SK-N-SH treated with all-trans-retinoic acid at 6 μM for 48 hours (cell line): ENCODE measurements at regions not wholly inside any gene's neighbourhood (a gene's known extent, or its start where the extent isn't known, plus 50 kb on each side); places are given as distances from the start of the nearest gene placed in this dataset.
"Not testable (repeated sequence)": the region's sequence is repeated elsewhere in the genome, so short reads cannot be mapped to it uniquely, and the experiment has no call there.

ENCODE experiments used
- ATAC-seq: fragments of 200-7000 bp; cut with Tn5 transposase; 3 replicates; pipeline ENCODE4 v1.9.1; 2020; ENCODE audit warnings: mild to moderate bottlenecking, moderate library complexity
- ARNTL ChIP-seq: fragments of 450-650 bp; formaldehyde crosslinking; IDR thresholded peaks from 2 replicates; pipeline ENCODE4 v1.5.0; 2020; ENCODE audit warnings: low read depth, mild to moderate bottlenecking, moderate library complexity, borderline replicate concordance
- BACH2 ChIP-seq: fragments of 250-450 bp; sonication (Bioruptor Pico); IDR thresholded peaks from 2 replicates; pipeline ENCODE4 v1.9.0; 2021; ENCODE audit warnings: mild to moderate bottlenecking, borderline replicate concordance
- CSRNP3 ChIP-seq: fragments of 250-450 bp; sonication (Bioruptor Pico); IDR thresholded peaks from 2 replicates; pipeline ENCODE4 v1.5.1; 2021; ENCODE audit warnings: mild to moderate bottlenecking, moderate library complexity
- ESRRG ChIP-seq: fragments of 250-450 bp; sonication (Bioruptor Pico); IDR thresholded peaks from 2 replicates; pipeline ENCODE4 v1.6.1; 2021; ENCODE audit warnings: mild to moderate bottlenecking
- GLIS3 ChIP-seq: fragments of 250-450 bp; sonication (Bioruptor Pico); IDR thresholded peaks from 2 replicates; pipeline ENCODE4 v1.5.0; 2020; ENCODE audit warnings: mild to moderate bottlenecking, moderate library complexity
- ISL1 ChIP-seq: fragments of 250-450 bp; sonication (Bioruptor Pico); IDR thresholded peaks from 2 replicates; pipeline ENCODE4 v2.1.2; 2022; ENCODE audit warnings: mild to moderate bottlenecking, moderate library complexity
- OSR1 ChIP-seq: fragments of 250-450 bp; sonication (Bioruptor Pico); IDR thresholded peaks from 2 replicates; pipeline ENCODE4 v1.8.0; 2022; ENCODE audit warnings: moderate library complexity, mild to moderate bottlenecking, inconsistent platforms
- PATZ1 ChIP-seq: fragments of 250-450 bp; sonication (Bioruptor Pico); IDR thresholded peaks from 2 replicates; pipeline ENCODE4 v1.8.0; 2020; ENCODE audit warnings: mild to moderate bottlenecking, moderate library complexity, borderline replicate concordance
- RARB ChIP-seq: fragments of 250-450 bp; sonication (Bioruptor Pico); IDR thresholded peaks from 2 replicates; pipeline ENCODE4 v1.8.0; 2021; ENCODE audit warnings: mild to moderate bottlenecking, moderate library complexity
- SNAI2 ChIP-seq: fragments of 250-450 bp; sonication (Bioruptor Pico); IDR thresholded peaks from 2 replicates; pipeline ENCODE4 v1.5.0; 2020; ENCODE audit warnings: mild to moderate bottlenecking, moderate library complexity
- TCF4 ChIP-seq: fragments of 250-450 bp; sonication (Bioruptor Pico); IDR thresholded peaks from 2 replicates; pipeline ENCODE4 v1.8.0; 2021; ENCODE audit warnings: mild to moderate bottlenecking, moderate library complexity, borderline replicate concordance
- TOX ChIP-seq: fragments of 250-450 bp; sonication (Bioruptor Pico); IDR thresholded peaks from 2 replicates; pipeline ENCODE4 v1.8.0; 2021; ENCODE audit warnings: mild to moderate bottlenecking, moderate library complexity, borderline replicate concordance
- ZC3H10 ChIP-seq: fragments of 250-450 bp; sonication (Bioruptor Pico); IDR thresholded peaks from 2 replicates; pipeline ENCODE4 v1.5.1; 2021; ENCODE audit warnings: mild to moderate bottlenecking, moderate library complexity
- ZFP3 ChIP-seq: fragments of 250-450 bp; sonication (Bioruptor Pico); IDR thresholded peaks from 2 replicates; pipeline ENCODE4 v1.5.0; 2020; ENCODE audit warnings: mild to moderate bottlenecking, moderate library complexity
- ZFP30 ChIP-seq: fragments of 450-650 bp; formaldehyde crosslinking; IDR thresholded peaks from 2 replicates; pipeline ENCODE4 v1.5.0; 2022; ENCODE audit warnings: mild to moderate bottlenecking, moderate library complexity
- ZNF70 ChIP-seq: fragments of 450-650 bp; formaldehyde crosslinking; IDR thresholded peaks from 2 replicates; pipeline ENCODE4 v1.5.0; 2020; ENCODE audit warnings: mild to moderate bottlenecking, moderate library complexity
- ZNF8 ChIP-seq: fragments of 450-650 bp; formaldehyde crosslinking; IDR thresholded peaks from 2 replicates; pipeline ENCODE4 v1.5.0; 2020; ENCODE audit warnings: mild to moderate bottlenecking, moderate library complexity
- TF ChIP-seq, protein P1 (sequence below): fragments of 250-450 bp; sonication (Bioruptor Pico); IDR thresholded peaks from 2 replicates; pipeline ENCODE4 v1.5.0; 2020; ENCODE audit warnings: mild to moderate bottlenecking, moderate library complexity
- TF ChIP-seq, protein P2 (sequence below): fragments of 250-450 bp; sonication (Bioruptor Pico); IDR thresholded peaks from 2 replicates; pipeline ENCODE4 v1.8.0; 2021; ENCODE audit warnings: low read depth, mild to moderate bottlenecking, moderate library complexity, borderline replicate concordance

DNA sequence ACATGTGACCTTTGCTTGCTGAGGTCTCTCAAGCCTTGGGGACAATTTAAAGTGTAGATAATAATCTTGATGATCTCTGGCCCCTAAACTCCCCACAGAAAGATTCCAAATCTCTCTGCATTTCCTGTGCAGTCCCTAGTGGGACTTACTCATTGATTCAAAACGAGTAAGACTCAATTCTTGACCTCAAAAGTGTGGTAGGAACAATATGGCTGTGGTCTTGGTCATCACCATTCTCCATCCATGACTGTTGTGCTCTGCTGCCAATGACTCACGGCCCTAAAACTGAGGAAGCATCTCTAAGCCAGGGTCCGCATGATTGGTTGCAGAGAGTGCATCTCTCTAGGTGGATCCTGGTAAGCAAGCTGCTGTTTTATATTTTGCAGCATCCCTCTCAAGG lies 268.0 kb downstream of the PTGER3 start:
- TF ChIP-seq BACH2 (no peak), PATZ1 (no peak), TOX (no peak), ESRRG (CRISPR knock-in tag) (no peak), ZNF8 (CRISPR knock-in tag) (no peak), OSR1 (no peak), CSRNP3 (no peak), ARNTL (CRISPR knock-in tag) (no peak), TCF4 (CRISPR knock-in tag) (no peak), ISL1 (CRISPR knock-in tag) (no peak), ZFP3 (CRISPR knock-in tag) (no peak)
- TF ChIP-seq, protein P1, sequence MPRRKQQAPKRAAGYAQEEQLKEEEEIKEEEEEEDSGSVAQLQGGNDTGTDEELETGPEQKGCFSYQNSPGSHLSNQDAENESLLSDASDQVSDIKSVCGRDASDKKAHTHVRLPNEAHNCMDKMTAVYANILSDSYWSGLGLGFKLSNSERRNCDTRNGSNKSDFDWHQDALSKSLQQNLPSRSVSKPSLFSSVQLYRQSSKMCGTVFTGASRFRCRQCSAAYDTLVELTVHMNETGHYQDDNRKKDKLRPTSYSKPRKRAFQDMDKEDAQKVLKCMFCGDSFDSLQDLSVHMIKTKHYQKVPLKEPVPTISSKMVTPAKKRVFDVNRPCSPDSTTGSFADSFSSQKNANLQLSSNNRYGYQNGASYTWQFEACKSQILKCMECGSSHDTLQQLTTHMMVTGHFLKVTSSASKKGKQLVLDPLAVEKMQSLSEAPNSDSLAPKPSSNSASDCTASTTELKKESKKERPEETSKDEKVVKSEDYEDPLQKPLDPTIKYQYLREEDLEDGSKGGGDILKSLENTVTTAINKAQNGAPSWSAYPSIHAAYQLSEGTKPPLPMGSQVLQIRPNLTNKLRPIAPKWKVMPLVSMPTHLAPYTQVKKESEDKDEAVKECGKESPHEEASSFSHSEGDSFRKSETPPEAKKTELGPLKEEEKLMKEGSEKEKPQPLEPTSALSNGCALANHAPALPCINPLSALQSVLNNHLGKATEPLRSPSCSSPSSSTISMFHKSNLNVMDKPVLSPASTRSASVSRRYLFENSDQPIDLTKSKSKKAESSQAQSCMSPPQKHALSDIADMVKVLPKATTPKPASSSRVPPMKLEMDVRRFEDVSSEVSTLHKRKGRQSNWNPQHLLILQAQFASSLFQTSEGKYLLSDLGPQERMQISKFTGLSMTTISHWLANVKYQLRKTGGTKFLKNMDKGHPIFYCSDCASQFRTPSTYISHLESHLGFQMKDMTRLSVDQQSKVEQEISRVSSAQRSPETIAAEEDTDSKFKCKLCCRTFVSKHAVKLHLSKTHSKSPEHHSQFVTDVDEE (CRISPR knock-in tag), result no peak
- peak; percentile 55; the same call in 2 of the 3 replicates for ATAC-seq

DNA sequence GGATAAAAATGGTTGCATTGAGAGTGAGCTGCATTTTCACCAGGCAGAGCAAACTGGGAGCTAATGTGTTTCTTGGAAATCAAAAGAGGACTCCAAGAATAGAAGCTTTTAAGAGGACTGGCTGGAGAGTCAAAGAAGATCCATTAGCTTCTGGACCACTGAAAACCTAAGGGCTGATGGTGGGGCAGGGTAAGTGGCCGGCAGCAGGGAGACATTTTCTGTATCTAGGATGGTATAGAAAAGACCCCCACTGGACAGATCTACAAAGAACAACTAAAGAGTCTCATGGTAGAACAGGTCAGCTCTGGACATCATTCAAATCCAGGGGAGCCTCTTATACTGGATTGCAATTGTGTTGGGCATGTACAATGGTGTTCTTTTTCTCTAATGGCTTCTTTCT lies 262.3 kb downstream of the PTGER3 start:
- TF ChIP-seq, protein P2, sequence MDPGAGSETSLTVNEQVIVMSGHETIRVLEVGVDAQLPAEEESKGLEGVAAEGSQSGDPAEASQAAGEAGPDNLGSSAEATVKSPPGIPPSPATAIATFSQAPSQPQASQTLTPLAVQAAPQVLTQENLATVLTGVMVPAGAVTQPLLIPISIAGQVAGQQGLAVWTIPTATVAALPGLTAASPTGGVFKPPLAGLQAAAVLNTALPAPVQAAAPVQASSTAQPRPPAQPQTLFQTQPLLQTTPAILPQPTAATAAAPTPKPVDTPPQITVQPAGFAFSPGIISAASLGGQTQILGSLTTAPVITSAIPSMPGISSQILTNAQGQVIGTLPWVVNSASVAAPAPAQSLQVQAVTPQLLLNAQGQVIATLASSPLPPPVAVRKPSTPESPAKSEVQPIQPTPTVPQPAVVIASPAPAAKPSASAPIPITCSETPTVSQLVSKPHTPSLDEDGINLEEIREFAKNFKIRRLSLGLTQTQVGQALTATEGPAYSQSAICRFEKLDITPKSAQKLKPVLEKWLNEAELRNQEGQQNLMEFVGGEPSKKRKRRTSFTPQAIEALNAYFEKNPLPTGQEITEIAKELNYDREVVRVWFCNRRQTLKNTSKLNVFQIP, result no peak
- TF ChIP-seq ISL1 (CRISPR knock-in tag), result no peak
- no peak for TF ChIP-seq OSR1
- no peak for TF ChIP-seq ZFP30
- no peak for TF ChIP-seq ZNF8 (CRISPR knock-in tag)
- no peak for TF ChIP-seq BACH2
- no peak for TF ChIP-seq SNAI2 (CRISPR knock-in tag)
- TF ChIP-seq CSRNP3, result no peak
- no peak for TF ChIP-seq RARB
- no peak for TF ChIP-seq ARNTL (CRISPR knock-in tag)
- no peak for ATAC-seq

DNA sequence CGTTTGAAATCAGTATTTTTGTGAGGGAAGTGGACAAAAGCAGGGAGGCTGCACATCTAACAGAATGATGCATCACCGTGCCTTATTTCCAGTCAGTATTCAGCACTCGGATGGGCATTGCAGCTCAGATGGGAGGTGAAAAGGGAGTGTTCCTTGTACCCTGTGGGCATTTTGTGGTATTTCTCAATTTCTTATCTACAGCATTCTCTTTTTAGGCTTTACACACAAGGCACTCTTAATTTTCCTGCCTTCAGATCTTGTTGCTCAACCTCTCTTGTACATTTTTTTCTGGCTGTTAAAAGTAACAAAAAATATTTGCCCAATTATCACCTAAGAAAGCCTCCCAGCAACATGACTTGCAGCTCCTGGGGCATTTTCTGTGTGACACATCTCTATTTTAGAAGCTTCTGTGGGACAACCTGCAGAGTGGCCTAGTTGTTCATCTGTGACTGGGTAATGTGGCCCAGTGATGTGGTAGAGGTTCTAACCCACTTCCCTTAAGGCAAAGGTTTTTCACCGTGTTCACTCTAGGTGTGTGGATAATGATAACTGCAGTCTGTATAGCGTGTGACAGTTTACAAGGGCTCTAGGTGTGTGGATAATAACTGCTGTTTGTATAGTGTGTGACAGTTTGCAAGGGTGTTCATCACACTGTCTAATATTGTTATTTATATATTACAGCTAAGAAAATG lies 257.2 kb downstream of the PTGER3 start:
- TF ChIP-seq ZFP3 (CRISPR knock-in tag) (no peak), ZNF70 (CRISPR knock-in tag) (no peak), ISL1 (CRISPR knock-in tag) (no peak), GLIS3 (CRISPR knock-in tag) (no peak), ZNF8 (CRISPR knock-in tag) (no peak), RARB (no peak), ARNTL (CRISPR knock-in tag) (no peak), ZFP30 (no peak), ZC3H10 (CRISPR knock-in tag) (no peak), TOX (no peak), BACH2 (no peak)
- TF ChIP-seq, protein P2, result no peak
- TF ChIP-seq, protein P1 (CRISPR knock-in tag), result no peak
- no peak for ATAC-seq

GRCh38 chr1:70795064-70795463 lies 252.6 kb downstream of the PTGER3 start:
- not testable (repeated sequence) for ATAC-seq

- not testable (repeated sequence) for ATAC-seq
These were observed 251.3 kb downstream of the PTGER3 start for GRCh38 chr1:70796298-70796697.

- ATAC-seq, result not testable (repeated sequence)
These were observed 245.0 kb downstream of the PTGER3 start for GRCh38 chr1:70802625-70803024.
